ENCODE measurements at regions not wholly inside any gene's neighbourhood (a gene's known extent, or its start where the extent isn't known, plus 50 kb on each side); places are given as distances from the start of the nearest gene placed in this dataset.

DNA sequence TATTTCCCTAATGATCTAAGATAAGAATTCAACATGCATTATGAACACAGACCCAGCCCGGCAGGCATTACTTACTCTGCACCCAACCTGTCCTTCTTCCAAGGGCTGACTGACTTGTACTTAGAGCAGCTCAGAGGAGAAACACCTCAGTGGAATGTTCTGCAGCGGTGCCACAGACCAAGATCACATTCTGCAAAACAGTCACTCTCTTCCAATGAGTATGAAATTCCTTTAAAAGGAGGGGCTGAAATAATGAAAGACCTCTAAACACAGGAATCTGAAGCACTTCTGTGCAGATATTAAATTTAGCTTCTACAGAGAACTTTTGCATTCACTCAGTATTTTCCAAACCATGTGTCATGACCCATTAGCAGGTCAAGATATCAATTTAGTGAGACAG lies 172.9 kb downstream of the ZDHHC21 start:
- DNase-seq (ENCODE audit: low read depth in 2 of 2), result no peak

DNA sequence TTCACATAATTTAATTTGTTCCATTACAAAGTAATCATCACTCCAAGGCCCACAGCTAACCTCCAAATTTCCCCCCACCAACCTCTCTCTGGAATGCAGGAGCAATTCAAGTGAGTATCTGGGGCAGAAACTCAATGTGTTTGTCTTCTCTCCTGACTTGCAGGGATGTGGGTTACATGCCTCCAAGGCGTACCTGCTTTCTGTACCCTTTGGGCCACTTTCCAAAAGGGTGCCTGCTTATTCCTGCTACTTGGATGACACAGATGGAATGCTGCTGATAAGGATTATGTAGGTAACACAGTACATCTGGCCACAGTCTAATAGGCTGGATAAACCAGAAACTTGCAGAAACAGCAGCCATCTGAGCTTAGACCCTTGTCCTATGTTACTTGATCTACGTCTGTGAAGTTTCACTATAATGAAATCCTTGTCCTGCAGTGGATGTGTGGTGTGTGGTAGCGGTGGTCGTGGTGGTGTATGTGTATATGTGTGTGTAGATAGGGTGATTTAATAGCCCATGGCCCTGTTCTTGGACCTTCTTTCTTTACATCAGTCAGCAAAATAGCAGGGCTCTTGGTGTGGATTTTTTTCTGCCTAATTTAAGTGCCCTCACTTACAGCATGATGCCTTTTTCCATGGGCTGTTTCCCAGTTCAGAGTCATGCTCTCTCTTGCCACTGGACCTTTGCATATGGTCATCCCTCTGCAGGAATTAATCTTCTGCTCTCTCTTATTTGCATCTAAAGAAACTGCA lies 175.9 kb downstream of the ZDHHC21 start:
- DNase-seq (ENCODE audit: low read depth in 2 of 2), result no peak

DNA sequence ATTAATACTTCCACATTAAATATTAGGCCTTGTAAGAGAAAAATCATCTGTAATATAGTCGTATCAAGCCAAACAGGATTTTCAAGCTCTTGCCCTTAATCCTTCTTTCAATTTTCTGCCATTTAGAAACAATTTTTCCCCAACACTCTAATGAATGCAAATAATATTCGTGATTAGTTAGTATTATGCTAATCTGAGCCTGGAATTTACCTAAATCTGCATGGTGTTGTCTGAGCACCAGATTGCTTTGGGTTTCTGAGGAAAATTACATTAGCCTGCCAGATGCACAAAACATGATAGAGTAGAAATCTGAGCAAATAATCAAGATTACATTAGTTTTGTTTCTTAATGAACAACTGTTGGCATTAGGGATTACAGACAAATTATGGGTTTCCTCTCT lies 176.6 kb downstream of the ZDHHC21 start:
- DNase-seq (ENCODE audit: low read depth in 2 of 2), result no peak

DNA sequence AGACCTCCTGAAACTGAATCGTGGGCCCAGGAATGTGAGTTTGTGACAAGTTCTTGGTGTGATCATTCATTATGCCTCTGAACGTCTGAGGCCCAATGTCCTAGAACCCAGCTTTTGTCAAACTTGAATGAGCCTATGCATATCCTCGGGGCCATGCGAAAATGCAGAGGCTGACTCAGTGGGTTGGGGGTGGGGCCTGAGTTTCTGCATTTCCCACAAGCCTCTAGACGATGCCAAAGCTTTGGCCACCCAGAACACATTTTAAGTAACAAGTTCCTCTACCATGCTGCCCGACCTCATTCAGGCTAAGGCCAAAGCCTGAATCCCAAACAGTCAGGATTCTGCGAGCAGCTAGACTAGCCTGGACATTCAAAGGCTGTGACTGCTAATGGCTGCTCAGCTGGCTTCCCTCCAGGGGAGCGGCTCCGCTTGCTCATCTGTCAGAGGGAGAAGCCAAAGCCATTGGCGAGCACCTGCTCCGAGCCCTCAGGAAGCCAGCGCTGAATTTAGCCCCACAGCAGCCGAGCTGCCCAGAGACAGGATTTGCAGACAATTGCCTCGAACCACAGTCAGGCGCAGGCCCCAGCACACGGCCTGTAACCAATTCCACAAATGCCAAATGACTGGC lies 177.5 kb downstream of the ZDHHC21 start:
- no peak for DNase-seq (ENCODE audit: low read depth in 2 of 2)

DNA sequence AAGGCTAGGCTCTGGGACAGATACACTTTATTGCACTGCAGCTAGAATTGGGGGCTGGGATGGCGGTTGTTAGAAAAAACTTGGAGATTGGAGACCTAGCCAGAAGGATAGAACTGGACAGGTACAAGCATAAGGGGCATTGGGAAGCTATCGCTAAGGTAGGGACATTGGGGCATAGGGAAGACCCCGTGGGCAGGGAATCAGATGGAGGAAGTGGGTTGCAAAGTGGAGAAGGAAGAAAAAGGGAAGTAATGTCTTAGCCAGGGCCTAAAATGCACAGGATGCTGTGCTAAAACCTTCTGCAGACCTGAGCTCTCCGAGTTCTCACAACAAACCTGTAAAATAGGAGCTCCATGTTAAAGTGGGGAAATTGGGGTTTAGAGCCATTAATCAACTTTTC lies 178.2 kb downstream of the ZDHHC21 start:
- DNase-seq (ENCODE audit: low read depth in 2 of 2), result no peak

DNA sequence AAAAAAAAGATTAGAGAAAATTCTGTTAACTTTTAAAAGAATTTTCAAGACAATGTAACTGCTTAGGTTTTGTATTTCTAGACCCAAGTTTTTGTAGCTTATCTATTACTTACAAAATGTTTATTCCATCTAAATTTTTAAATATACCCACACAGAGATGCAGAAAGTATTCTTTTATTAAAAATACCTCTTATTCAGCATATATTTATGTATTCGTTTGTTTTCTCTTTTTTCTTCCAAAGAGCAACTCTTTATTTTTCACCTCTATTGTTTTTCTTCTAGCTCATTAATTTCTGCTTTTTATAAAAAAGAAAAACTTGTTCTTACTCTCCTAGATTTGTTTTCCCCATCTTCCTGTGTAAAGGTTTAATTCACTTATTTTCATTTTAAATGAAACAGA lies 180.3 kb downstream of the ZDHHC21 start:
- DNase-seq (ENCODE audit: low read depth in 2 of 2), result no peak

DNA sequence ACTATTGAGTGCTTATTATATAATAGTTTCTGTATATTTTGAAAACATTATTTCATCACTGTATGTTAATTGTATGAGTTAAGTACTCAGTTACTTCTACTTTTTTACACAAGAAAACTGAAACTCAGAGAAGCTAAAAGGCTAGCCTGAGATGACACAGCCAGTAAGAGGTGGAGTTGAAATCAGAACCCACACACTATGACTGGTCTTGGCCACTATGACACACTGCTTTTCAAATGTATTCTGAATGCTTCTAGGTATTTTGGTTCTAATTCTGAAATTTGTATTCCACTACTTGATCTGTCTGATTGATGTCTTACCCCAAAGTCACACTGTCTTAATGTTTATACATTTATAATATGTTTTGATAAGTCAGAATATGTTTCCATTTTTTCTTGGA lies 181.8 kb downstream of the ZDHHC21 start:
- no peak for DNase-seq (ENCODE audit: low read depth in 2 of 2)

DNA sequence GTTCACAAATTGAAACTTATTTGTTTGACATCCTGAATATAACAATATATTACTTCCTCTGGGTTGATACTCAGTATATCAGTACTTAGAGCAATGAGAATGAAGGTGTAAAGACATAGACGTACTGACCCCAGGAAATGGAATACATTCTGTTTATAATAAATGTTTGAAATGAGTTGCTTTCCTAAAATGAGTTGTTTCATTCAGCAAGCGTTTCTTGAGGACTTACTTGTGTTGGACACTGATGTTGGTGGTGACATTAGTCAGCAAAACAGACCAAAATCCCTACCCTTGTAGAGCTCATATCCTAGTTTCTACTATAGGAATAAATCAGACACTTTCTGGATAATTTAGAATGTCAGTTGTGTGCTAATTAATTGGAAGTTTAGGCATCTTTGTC lies 184.3 kb downstream of the ZDHHC21 start:
- no peak for DNase-seq (ENCODE audit: low read depth in 2 of 2)

DNA sequence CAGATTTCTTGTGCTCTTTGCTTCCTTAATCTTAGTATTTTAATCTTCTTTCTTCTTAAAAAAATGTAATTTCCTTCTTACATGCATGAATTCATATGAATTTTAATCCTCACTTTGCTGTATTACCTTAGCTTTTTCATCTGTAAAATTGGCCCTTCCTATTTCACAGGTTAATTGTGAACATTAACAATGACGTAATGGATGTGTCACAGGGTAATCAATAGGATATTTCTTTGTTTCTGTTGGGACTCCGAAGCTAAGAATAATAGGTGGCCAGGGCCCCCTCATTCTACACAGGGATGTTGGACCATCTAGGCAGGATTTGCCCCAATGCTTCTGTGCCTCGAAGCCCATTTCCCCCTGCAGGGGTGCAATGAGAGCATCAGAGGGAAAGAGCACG lies 187.4 kb upstream of the NFIB start:
- no peak for DNase-seq (ENCODE audit: low read depth in 2 of 2)

DNA sequence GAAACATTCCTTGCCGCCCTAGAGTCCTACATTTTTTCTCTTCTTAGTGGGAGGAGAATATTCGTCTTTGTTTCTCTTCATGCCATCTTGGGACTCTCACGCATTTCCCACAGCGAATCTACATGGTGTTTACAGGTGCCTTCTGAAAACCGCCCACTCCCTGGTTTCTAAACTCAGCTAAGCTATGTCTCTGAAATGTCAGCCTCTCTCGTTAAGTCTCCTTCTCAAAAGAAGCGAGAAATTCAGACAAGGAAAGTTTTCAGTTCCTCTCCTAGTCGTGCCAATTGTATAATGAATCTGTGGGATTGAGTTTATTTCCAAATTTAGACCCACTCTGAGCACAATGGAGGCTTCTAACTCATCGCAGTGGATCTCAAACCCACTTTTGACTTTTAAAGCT lies 186.8 kb upstream of the NFIB start:
- DNase-seq (ENCODE audit: low read depth in 2 of 2), result no peak

DNA sequence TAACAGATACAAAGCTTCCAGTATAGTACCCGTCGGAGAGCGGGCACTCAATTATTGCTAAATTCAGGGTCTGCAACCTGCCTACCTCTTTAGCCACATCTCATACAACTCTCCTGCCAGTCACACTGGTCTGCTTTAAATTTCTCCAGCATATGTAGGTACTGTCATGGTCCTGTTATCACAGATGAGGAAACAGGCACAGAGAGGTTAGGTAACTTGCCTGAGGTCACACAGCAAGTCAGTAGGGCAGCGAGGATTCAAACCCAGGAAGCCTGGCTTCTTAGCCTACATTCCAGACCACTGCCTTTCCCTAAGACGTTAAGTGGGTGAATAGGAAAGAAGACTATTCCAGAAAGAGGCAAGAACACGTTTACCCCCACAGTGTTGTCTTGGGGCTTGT lies 186.0 kb upstream of the NFIB start:
- DNase-seq (ENCODE audit: low read depth in 2 of 2), result no peak

DNA sequence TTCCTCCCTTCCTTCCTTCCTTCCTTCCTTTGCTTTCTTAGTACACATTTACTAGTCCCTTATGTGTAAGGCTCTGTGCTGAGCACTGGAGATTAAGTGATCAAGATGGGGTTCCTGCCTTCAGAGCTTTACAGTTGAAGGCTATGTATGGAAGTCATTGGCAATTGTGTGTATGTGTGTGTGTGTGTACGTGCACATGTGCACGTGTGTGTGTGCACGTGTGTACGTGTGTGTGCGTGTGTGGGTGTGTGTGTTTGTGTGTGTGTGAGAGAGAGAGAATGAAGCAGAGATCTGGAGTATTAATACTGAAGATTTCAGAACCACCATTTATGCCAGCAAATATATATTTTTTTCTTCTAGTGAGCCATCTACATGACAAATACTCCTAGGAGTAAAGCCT lies 184.9 kb upstream of the NFIB start:
- DNase-seq (ENCODE audit: low read depth in 2 of 2), result no peak

DNA sequence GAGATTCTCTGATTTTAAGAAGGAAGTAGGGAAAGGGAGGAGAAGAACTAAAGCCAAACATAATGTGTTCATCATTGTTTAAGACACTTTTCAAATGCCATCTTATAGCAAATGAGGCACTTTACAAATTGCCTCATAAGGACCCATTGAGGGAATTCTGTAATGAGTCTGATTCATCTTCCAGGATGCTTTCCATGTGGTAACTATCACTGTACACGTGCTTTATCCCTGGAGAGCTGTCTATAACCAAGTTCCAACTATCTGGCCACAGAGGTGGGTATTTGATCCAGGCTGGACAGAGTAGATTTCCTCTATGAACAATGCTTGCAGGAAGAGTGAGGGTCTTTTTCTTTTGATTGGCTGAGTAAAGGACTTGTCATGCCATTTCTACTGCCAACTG lies 183.5 kb upstream of the NFIB start:
- no peak for DNase-seq (ENCODE audit: low read depth in 2 of 2)

DNA sequence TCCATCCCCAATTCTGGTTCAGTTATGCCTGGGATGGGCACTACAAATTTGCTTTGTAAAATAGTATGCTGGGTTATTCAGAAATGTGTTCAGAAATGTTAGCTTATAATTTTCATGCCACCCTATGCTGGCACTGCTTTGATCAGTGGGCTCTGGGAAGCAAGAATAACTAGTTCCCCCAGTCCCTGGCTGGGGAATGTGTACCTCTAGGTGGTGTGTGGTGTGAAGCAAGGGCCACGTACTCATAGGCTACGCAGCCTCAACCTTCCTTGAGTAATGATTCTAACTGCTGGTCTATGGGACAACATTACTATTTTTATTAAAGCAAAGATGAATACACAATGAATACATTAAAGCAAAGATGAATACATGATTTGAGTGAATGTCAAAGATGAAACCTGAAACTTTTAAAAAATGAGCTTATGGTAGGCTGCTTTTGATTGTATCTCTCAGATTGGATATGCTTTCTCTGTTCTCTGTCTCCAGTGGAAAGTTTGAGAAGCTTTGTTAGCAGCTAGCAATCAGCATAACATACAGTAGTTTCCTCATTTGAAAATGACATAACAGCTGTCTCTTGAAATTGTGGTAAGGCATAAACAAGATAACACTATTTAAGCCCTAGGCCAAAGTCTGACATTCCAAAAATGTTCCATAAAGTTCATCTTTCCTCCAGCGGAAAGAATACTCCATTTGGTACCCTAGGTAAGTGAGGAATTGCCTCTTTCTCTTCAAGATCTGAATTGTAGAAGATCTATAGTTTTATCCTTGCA lies 174.7 kb upstream of the NFIB start:
- no peak for DNase-seq (ENCODE audit: low read depth in 2 of 2)

DNA sequence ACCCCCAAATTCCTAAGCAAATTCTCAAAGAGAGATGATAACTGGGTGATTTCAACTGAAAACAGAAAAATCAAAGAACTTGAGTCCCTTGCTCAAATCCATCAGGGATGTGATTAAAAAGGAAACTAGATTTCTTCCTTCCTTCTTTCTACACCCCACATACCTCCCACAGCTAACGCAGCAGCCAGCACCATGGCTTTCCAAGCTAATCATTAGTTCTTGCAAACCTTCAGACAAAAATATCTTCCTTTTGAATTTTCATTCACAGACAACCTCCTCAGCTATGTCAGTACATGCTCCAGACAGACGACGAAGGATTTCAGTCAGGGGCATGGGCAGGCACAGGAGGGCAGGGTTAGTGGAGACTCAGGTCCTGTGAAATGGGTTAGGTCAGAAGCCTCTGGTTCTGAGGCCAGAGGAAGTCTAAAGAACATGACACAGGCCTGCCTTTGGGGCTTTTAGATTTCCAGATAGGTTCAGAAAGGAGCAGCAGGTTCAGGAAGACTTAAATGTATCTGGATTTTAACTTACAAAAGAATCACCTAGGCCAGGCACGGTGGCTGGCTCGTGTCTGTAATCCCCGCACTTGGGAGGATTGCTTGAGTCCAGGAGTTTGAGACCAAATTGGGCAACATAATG lies 173.7 kb upstream of the NFIB start:
- DNase-seq (ENCODE audit: low read depth in 2 of 2), result no peak

DNA sequence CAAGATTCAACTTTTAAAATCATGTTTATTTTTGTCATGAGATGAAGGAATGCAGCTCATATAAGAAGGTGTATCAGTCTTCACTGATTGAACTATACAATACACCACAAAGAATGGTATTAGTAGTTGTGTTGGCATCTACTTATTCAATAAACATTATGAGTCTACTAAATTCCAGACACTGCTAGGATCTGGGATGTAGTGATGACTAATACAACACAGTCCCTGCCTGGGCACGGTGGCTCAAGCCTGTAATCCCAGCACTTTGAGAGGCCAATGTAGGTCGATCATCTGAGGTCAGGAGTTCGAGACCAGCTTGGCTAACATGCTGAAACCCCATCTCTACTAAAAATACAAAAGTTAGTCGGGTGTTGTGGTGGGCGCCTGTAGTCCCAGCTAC lies 171.4 kb upstream of the NFIB start:
- DNase-seq (ENCODE audit: low read depth in 2 of 2), result no peak

DNA sequence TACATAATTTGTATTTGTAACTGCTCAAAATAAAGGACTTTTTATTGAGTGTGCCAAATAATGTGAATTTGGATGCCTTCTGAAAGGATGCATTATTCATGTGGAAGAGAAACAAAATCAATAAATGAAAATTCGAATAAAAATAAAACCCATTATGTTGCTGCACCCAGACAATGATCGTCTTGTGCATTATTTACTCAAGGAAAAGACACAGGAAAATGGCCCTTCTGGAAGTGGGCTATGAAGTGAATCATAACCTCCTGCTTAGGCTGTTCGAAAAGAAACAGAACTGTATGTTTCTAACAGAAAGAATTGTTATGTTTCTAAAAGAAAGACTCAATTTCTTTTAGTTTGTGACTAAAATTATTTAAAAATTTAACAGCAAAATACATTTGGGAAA lies 168.9 kb upstream of the NFIB start:
- no peak for DNase-seq (ENCODE audit: low read depth in 2 of 2)

DNA sequence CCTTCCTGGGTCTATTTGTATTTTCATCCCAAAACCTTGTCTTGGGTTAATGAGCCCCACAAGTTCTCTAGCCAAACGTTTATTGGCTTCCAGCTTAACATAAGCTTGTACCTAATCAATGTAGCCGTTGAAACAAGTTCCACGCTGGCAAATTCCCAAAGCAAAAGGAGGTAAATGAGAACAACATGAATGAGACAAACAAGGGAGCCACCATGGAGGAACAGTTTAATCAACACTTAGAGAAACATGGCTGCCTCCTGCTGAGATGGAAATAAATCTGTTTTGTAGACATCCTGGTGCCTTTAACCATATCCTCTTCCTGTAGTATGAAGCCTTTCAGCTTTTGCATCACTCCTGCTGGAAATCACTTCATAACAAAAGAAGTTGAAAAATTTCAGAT lies 166.6 kb upstream of the NFIB start:
- no peak for DNase-seq (ENCODE audit: low read depth in 2 of 2)

DNA sequence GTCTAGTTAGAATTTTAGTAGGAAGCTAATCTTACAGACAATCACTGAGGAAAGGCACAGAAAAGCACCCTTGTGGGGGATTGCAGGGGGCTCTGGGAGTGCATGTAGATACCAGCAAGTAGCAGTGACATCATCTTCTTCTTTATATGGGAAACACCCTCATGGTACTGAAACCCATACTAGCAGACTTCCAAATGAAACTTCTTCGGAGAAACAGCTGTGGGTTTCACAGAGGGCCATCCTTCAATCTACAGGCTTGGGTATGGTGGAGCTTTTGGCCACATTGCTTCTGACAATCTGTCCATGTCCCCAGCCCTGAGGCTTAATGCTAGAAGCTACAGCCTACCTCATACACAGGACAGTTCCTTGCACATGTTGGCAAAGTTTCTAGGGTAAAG lies 165.2 kb upstream of the NFIB start:
- DNase-seq (ENCODE audit: low read depth in 2 of 2), result no peak

DNA sequence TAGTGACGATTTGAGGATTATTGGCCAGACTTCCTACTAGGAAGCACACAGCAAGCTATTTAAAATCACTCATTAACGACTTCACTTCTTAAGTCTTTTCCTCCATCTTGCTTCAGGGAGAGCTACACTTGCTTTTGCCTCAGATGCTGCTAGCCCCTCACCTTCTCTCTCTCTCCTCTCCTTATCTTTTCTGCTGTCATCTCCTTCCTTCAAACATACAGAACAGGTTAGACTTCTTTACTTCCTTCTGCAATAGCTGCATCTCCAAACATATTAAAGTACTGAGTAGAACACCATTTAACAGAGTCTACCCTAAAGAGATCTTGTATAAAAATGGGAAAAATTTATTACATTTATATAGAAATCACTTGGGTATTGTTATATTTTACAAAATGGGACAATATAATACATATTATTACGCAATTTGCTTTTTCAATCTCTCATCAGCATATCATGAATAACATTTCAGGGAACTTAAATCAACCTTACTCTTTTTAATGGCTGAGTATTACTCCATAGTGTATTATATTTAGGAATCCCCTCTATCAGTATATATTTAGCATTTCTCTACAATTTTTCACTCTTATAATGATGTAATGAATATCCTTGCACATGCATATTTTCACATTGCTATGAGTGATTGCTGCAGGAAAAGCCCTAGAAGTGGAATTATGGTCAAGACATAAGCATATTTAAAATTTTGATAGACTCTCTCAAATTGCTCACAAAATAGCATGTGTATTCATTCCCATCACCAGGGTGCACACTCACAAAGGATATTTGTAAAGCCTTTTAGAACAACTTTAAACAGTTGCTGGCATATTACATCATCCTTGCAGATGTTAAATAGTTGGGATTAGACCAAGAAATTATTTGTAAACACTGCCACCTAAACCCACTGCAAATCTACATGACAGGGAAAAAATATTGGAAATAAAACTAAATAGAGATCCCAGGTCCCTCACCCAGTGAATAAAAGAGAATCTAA lies 164.5 kb upstream of the NFIB start:
- no peak for DNase-seq (ENCODE audit: low read depth in 2 of 2)

DNA sequence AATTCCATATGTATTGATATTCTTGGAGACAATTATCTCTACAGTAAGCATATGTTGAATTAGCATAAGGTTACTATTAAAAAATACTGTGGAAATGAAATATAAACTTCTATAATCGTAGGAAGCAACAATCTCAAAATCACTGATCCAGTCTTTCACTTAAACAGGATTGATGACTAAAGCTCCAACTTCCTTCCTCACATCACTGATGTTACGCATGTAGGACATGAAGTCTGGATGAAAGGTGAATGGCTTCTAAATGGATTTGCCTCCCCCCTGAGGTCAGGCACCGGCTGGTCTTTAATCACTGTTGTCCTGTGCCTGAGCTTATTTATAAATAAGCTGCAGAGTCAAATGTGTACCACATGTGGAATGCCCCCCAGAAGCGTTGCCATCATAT lies 157.1 kb upstream of the NFIB start:
- DNase-seq (ENCODE audit: low read depth in 2 of 2), result no peak

Measured in stimulated activated CD4-positive, alpha-beta T cell treated with anti-CD3 and anti-CD28 coated beads, Interleukin-12 subunit alpha, Interleukin-12 subunit beta, amount 100 ng/mL, for 24 hours (primary cell).